KMS-11 (cell line): ENCODE measurements at regions not wholly inside any gene's neighbourhood (a gene's known extent, or its start where the extent isn't known, plus 50 kb on each side); places are given as distances from the start of the nearest gene placed in this dataset.

Experiments used
- H2AFZ ChIP-seq: fragments of 200-600 bp; sonication (generic); 2 replicates; pipeline ENCODE4 v1.6.1; 2016; ENCODE audit warnings: antibody characterized with exemption, mixed run types, low read depth
- H3K27ac ChIP-seq: fragments of 200-600 bp; sonication (generic); 2 replicates; pipeline ENCODE4 v1.6.1; 2016; ENCODE audit warnings: mild to moderate bottlenecking, mixed run types
- H3K27me3 ChIP-seq: fragments of 200-600 bp; sonication (generic); 2 replicates; pipeline ENCODE4 v1.6.1; 2017; ENCODE audit warnings: mild to moderate bottlenecking, low read depth, mixed run types, moderate library complexity; ENCODE audit not compliant: insufficient read depth
- H3K36me3 ChIP-seq: fragments of 200-600 bp; sonication (generic); 2 replicates; pipeline ENCODE4 v1.6.1; 2017; ENCODE audit warnings: mild to moderate bottlenecking, mixed run types; ENCODE audit not compliant: insufficient read depth
- H3K4me1 ChIP-seq: fragments of 200-600 bp; sonication (generic); 2 replicates; pipeline ENCODE4 v1.6.1; 2016; ENCODE audit warnings: mild to moderate bottlenecking, low read depth, mixed run types; ENCODE audit not compliant: poor library complexity, severe bottlenecking
- H3K4me2 ChIP-seq: fragments of 200-600 bp; sonication (generic); 2 replicates; pipeline ENCODE4 v1.7.0; 2016; ENCODE audit warnings: mild to moderate bottlenecking, mixed run types
- H3K4me3 ChIP-seq: fragments of 200-600 bp; sonication (generic); IDR thresholded peaks from 2 replicates; pipeline ENCODE4 v1.6.1; 2017; ENCODE audit warnings: low read depth, low read length, mixed read lengths; ENCODE audit not compliant: insufficient read depth
- H3K79me2 ChIP-seq: fragments of 200-600 bp; sonication (generic); 2 replicates; pipeline ENCODE4 v1.6.1; 2016; ENCODE audit warnings: low read depth, mixed run types; ENCODE audit not compliant: insufficient read depth
- H3K9ac ChIP-seq: fragments of 200-600 bp; sonication (generic); 2 replicates; pipeline ENCODE4 v1.6.1; 2016; ENCODE audit warnings: mild to moderate bottlenecking, mixed run types
- H4K20me1 ChIP-seq: fragments of 200-600 bp; sonication (generic); 2 replicates; pipeline ENCODE4 v1.6.1; 2016; ENCODE audit warnings: mild to moderate bottlenecking, mixed run types; ENCODE audit not compliant: insufficient read depth
- TF ChIP-seq, protein P1 (sequence below): fragments of 200-600 bp; sonication (generic); conservative IDR thresholded peaks from 2 replicates; pipeline ENCODE4 v1.6.1; 2017; ENCODE audit warnings: low read depth, mild to moderate bottlenecking, antibody characterized with exemption, low read length, moderate library complexity, mixed read lengths

DNA sequence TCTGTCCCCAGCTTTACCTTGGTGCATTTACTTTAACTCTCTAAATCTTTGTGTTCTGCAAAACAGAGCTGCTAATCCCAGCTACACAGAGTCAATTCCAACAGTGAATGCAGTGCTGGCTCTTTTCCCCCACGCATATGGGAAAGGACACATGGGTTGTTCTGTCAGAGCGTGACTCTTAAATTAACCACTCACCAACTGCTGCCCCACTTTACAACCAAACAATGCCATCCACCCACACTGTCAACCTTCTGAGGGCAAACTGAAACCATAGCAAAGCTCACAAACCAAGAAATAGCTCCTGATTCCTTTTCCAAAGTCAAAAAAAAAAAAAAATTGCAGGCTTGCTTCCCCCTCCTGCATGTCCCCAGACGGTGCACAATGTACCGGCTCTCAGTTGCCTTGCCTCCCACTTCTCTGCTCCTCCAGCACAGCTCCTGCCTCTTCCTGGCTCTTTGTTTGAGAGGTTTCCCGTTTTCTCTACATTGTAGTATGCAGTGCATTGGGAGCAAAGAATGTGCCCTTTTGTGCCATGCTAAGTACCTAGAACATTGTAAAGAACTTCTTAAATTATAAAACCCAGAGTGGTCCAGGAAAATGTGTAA is 151.5 kb upstream of the DAPK1 start:
- no peak overlapping the region for H3K4me3 ChIP-seq
- TF ChIP-seq, protein P1, sequence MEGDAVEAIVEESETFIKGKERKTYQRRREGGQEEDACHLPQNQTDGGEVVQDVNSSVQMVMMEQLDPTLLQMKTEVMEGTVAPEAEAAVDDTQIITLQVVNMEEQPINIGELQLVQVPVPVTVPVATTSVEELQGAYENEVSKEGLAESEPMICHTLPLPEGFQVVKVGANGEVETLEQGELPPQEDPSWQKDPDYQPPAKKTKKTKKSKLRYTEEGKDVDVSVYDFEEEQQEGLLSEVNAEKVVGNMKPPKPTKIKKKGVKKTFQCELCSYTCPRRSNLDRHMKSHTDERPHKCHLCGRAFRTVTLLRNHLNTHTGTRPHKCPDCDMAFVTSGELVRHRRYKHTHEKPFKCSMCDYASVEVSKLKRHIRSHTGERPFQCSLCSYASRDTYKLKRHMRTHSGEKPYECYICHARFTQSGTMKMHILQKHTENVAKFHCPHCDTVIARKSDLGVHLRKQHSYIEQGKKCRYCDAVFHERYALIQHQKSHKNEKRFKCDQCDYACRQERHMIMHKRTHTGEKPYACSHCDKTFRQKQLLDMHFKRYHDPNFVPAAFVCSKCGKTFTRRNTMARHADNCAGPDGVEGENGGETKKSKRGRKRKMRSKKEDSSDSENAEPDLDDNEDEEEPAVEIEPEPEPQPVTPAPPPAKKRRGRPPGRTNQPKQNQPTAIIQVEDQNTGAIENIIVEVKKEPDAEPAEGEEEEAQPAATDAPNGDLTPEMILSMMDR: no peak
- no peaks in the 10 kb centered on the region for H3K36me3 ChIP-seq
- no peak overlapping the region for H2AFZ ChIP-seq
- no peaks in the 10 kb centered on the region for H3K27me3 ChIP-seq
- no peaks in the 10 kb centered on the region for H3K79me2 ChIP-seq
- no peak overlapping the region for H3K4me2 ChIP-seq
- H4K20me1 ChIP-seq: no peaks in the 10 kb centered on the region
- no peak overlapping the region for H3K27ac ChIP-seq
- no peak overlapping the region for H3K9ac ChIP-seq
- H3K4me1 ChIP-seq: no peaks in the 10 kb centered on the region

DNA sequence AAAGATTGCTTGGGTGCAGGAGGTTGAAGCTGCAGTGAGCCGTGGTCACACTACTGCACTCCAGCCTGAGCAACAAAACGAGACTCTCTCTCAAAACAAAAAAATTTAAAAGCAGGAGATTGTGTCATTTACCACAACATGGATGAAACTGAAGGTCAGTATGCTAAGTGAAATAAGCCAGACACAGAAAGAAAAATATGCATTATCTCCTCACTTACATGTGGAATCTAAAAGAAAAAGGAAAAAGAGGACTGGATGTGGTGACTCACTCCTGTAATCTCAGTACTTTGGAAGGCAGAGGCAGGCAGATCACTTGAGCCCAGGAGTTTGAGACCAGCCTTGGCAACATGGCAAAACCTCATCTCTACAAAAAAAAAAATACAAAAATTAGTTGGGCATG is 146.8 kb upstream of the DAPK1 start:
- Histone ChIP-seq H3K4me2 (no peak overlapping the region), H4K20me1 (no peaks in the 10 kb centered on the region), H3K4me1 (no peaks in the 10 kb centered on the region), H3K79me2 (no peaks in the 10 kb centered on the region), H3K9ac (no peak overlapping the region), H3K36me3 (no peaks in the 10 kb centered on the region), H3K4me3 (no peak overlapping the region), H3K27me3 (no peaks in the 10 kb centered on the region), H2AFZ (no peak overlapping the region), H3K27ac (no peak overlapping the region)
- TF ChIP-seq, protein P1: no peak

DNA sequence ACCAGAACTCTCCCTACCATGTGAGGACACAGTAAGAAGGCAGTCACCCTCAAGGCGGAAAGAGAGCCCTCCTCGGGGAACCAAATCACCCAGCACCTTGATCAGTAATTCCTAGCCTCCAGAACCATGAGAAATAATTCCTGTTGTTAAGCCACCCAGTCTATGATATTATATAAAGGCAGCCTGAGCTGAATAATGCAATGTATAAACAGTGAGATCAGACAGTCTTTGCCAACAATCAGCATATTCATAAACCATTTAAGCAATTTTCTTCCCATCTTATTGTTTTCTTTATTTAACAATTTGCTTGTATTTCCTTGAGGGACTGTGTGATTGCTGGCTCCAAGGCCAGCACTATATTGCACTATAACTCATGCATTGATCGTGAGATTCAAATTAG is 144.4 kb upstream of the DAPK1 start:
- Histone ChIP-seq H3K27me3 (no peaks in the 10 kb centered on the region), H3K4me1 (no peaks in the 10 kb centered on the region), H3K4me3 (no peak overlapping the region), H3K4me2 (no peak overlapping the region), H2AFZ (no peak overlapping the region), H3K36me3 (no peaks in the 10 kb centered on the region), H3K79me2 (no peaks in the 10 kb centered on the region), H3K27ac (no peak overlapping the region), H3K9ac (no peak overlapping the region), H4K20me1 (no peaks in the 10 kb centered on the region)
- TF ChIP-seq, protein P1: no peak

DNA sequence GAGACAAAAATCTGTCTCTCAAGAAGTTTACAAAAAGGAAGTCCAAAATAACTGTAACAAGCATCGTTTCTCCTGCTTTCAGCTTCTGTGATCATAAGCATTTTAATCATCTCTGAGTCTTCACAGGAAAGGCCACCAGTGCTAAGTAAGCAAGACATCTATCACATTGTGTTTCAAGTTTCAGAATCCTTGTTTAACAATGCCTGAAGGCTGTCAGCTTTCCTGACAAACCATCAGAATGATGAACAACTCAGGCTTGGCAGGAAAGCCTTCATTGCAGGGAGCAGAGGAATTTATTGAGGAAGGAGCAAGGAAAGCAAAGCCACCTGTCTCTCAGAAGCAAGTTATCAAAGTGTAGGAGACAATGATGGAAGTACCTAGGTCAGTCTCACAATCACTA is 143.5 kb upstream of the DAPK1 start:
- no peaks in the 10 kb centered on the region for H3K4me1 ChIP-seq
- no peak overlapping the region for H2AFZ ChIP-seq
- no peaks in the 10 kb centered on the region for H4K20me1 ChIP-seq
- no peaks in the 10 kb centered on the region for H3K36me3 ChIP-seq
- no peak overlapping the region for H3K4me3 ChIP-seq
- TF ChIP-seq, protein P1: no peak
- H3K9ac ChIP-seq: no peak overlapping the region
- no peak overlapping the region for H3K27ac ChIP-seq
- H3K4me2 ChIP-seq: no peak overlapping the region
- H3K79me2 ChIP-seq: no peaks in the 10 kb centered on the region
- H3K27me3 ChIP-seq: no peaks in the 10 kb centered on the region
